Keratinocyte (primary cell): ENCODE measurements at regions not wholly inside any gene's neighbourhood (a gene's known extent, or its start where the extent isn't known, plus 50 kb on each side); places are given as distances from the start of the nearest gene placed in this dataset.

Experiments used
- DNase-seq: peaks from one replicate; pipeline ENCODE4 v3.0.0-alpha.2; 2011; ENCODE audit warnings: low read depth, missing footprints, low spot score
- FAIRE-seq: peaks from 2 replicates; lab custom pipeline; 2011; peaks lifted over from hg19 to GRCh38; lab: Jason Lieb, UNC
- H2AFZ ChIP-seq: 2 replicates; pipeline ENCODE4 v1.6.0; 2012; ENCODE audit warnings: low read length, control low read depth, inconsistent platforms; ENCODE audit not compliant: control insufficient read depth
- H3K27ac ChIP-seq: 2 replicates; pipeline ENCODE4 v1.5.1; 2011; ENCODE audit warnings: low read length; ENCODE audit not compliant: control insufficient read depth, insufficient read depth
- H3K27me3 ChIP-seq: 3 replicates; pipeline ENCODE4 v1.6.0; 2011; ENCODE audit warnings: low read length; ENCODE audit not compliant: control insufficient read depth, insufficient read depth; ENCODE audit errors: extremely low read depth
- H3K36me3 ChIP-seq, 2 experiments: 2 replicates in 1 of 2; 3 replicates in 1 of 2; pipeline ENCODE4 v1.5.1; 2011; ENCODE audit warnings: low read length in 2 of 2, mild to moderate bottlenecking in 1 of 2; ENCODE audit not compliant: control insufficient read depth in 2 of 2, insufficient read depth in 2 of 2; ENCODE audit errors: extremely low read depth in 1 of 2
- H3K4me1 ChIP-seq: 3 replicates; pipeline ENCODE4 v1.5.1; 2011; ENCODE audit warnings: low read length; ENCODE audit not compliant: control insufficient read depth, insufficient read depth; ENCODE audit errors: extremely low read depth
- H3K4me2 ChIP-seq: 3 replicates; pipeline ENCODE4 v1.6.0; 2011; ENCODE audit warnings: low read depth, low read length; ENCODE audit not compliant: control insufficient read depth, insufficient read depth; ENCODE audit errors: extremely low read depth
- H3K4me3 ChIP-seq, 3 experiments: fragments of 200-600 bp in 1 of 3; sonication (generic) in 1 of 3; 2 replicates in 2 of 3; 3 replicates in 1 of 3; pipeline ENCODE4 v1.5.1; 2011 to 2016; ENCODE audit warnings: low read length in 3 of 3, mild to moderate bottlenecking in 3 of 3, control low read depth in 2 of 3, inconsistent platforms in 1 of 3, low read depth in 1 of 3, mixed read lengths in 1 of 3, mixed run types in 1 of 3, moderate library complexity in 1 of 3; ENCODE audit not compliant: control insufficient read depth in 2 of 3, insufficient read depth in 2 of 3; ENCODE audit errors: extremely low read depth in 1 of 3
- H3K79me2 ChIP-seq: 2 replicates; pipeline ENCODE4 v1.6.0; 2012; ENCODE audit warnings: low read length; ENCODE audit not compliant: control insufficient read depth, insufficient read depth
- H3K9ac ChIP-seq: 3 replicates; pipeline ENCODE4 v1.6.0; 2011; ENCODE audit warnings: low read length; ENCODE audit not compliant: control insufficient read depth, insufficient read depth; ENCODE audit errors: extremely low read depth
- H3K9me1 ChIP-seq: 3 replicates; pipeline ENCODE4 v1.6.0; 2011; ENCODE audit warnings: low read length; ENCODE audit not compliant: control insufficient read depth, insufficient read depth; ENCODE audit errors: extremely low read depth
- H3K9me3 ChIP-seq: 2 replicates; pipeline ENCODE4 v1.5.1; 2012; ENCODE audit warnings: low read depth, low read length; ENCODE audit not compliant: control insufficient read depth
- H4K20me1 ChIP-seq: 3 replicates; pipeline ENCODE4 v1.6.0; 2011; ENCODE audit warnings: low read length; ENCODE audit not compliant: control insufficient read depth, insufficient read depth; ENCODE audit errors: extremely low read depth
- EZH2 ChIP-seq: IDR thresholded peaks from one replicate; pipeline ENCODE4 v1.6.1; 2012; ENCODE audit warnings: inconsistent platforms, mild to moderate bottlenecking, low read length, moderate library complexity
- dilution Hi-C: fragments of 300-500 bp; cut with MboI; formaldehyde crosslinking; loops from one replicate; pipeline ENCODE4 v1.7.0; 2020; ENCODE audit warnings: low sequenced_read_pairs; ENCODE audit not compliant: extremely low pct_ligation_motif_present
- TF ChIP-seq, protein P1 (sequence below), 3 experiments: IDR thresholded peaks in 1 of 3; conservative IDR thresholded peaks in 1 of 3; optimal IDR thresholded peaks in 1 of 3; 2 replicates in 2 of 3; 3 replicates in 1 of 3; pipeline versions ENCODE3 to v1.5.1; 2011; ENCODE audit warnings: low read length in 3 of 3, mild to moderate bottlenecking in 3 of 3, moderate library complexity in 2 of 3, control low read depth in 1 of 3, inconsistent platforms in 1 of 3; ENCODE audit not compliant: insufficient read depth in 2 of 3; ENCODE audit errors: extremely low read depth in 1 of 3

DNA sequence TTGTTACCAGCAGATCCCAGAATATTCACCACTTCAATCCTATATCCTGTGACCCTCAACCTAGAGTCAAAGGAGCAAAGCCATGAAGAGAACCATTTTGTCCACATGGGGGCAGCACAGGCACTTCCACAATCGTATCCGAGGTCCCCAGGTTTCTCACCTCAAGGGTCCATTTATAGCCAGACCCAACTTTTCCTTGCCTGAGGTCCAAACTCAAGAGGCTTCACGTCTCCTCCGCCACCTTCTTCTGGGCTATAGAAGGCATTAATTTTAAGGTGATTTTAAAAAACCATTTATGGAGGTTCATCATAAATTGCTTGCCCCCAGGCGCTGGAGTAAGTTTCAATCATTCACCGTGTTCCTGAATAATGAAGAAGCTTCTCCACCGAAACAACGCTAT, 111.6 kb upstream of the NABP1 start:
- FAIRE-seq (peak; percentile 90), DNase-seq (no peak)
- no peak for TF ChIP-seq EZH2
- TF ChIP-seq, protein P1, sequence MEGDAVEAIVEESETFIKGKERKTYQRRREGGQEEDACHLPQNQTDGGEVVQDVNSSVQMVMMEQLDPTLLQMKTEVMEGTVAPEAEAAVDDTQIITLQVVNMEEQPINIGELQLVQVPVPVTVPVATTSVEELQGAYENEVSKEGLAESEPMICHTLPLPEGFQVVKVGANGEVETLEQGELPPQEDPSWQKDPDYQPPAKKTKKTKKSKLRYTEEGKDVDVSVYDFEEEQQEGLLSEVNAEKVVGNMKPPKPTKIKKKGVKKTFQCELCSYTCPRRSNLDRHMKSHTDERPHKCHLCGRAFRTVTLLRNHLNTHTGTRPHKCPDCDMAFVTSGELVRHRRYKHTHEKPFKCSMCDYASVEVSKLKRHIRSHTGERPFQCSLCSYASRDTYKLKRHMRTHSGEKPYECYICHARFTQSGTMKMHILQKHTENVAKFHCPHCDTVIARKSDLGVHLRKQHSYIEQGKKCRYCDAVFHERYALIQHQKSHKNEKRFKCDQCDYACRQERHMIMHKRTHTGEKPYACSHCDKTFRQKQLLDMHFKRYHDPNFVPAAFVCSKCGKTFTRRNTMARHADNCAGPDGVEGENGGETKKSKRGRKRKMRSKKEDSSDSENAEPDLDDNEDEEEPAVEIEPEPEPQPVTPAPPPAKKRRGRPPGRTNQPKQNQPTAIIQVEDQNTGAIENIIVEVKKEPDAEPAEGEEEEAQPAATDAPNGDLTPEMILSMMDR (optimal IDR thresholded peaks at IDR 0.05 in 1 of 3, IDR thresholded peaks at IDR 0.05 in 1 of 3, conservative IDR thresholded peaks at IDR 0.05 in 1 of 3; ENCODE audit: extremely low read depth in 1 of 3, insufficient read depth in 2 of 3, low read length in 3 of 3) = peak; percentile 79 to 86 (median 85)
- no peak overlapping the region for H2AFZ ChIP-seq
- no peaks in the 10 kb centered on the region for H3K9me3 ChIP-seq
- H3K79me2 ChIP-seq = no peaks in the 10 kb centered on the region
- H3K4me3 ChIP-seq = no peak overlapping the region
- no peak overlapping the region for H3K9ac ChIP-seq
- H3K27ac ChIP-seq = no peak overlapping the region
- H3K36me3 ChIP-seq = no peaks in the 10 kb centered on the region
- H3K9me1 ChIP-seq = no peaks in the 10 kb centered on the region
- H3K4me2 ChIP-seq = no peak overlapping the region
- dilution Hi-C loops = loop anchor here (25.0 kb wide), 1 partner anchor 246 kb away; no protein-coding TSS in a partner anchor
- no peaks in the 10 kb centered on the region for H4K20me1 ChIP-seq
- peaks cover 4% of the 10 kb centered on the region for H3K27me3 ChIP-seq
- H3K4me1 ChIP-seq = no peaks in the 10 kb centered on the region

DNA sequence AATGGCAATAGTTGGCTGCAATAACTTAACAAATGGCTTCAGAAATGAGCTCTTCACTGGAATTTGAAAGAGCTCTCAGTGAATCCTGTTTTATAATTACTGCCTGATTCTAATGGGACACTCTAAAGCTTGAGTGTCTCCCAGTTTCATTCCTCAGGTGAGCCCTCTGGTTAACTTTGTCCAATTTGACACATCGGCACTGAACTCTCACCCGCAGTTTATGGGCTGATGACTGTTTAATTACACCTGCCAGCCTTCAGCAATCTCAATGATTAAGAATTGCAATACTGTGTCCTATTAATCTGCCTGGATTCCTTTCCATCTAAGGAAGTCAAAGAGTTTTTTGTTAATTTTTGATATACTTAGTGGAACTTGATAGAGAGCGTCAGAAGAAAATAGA, 110.7 kb upstream of the NABP1 start:
- no peak for TF ChIP-seq EZH2
- TF ChIP-seq, protein P1 (optimal IDR thresholded peaks at IDR 0.05 in 1 of 3, IDR thresholded peaks at IDR 0.05 in 1 of 3, conservative IDR thresholded peaks at IDR 0.05 in 1 of 3; ENCODE audit: extremely low read depth in 1 of 3, insufficient read depth in 2 of 3, low read length in 3 of 3) = no peak
- H3K79me2 ChIP-seq = no peaks in the 10 kb centered on the region
- H4K20me1 ChIP-seq = no peaks in the 10 kb centered on the region
- no peak overlapping the region for H3K4me3 ChIP-seq
- no peak overlapping the region for H2AFZ ChIP-seq
- dilution Hi-C loops = loop anchor here (25.0 kb wide), 1 partner anchor 245 kb away; no protein-coding TSS in a partner anchor
- H3K36me3 ChIP-seq = no peaks in the 10 kb centered on the region
- no peak overlapping the region for H3K27ac ChIP-seq
- no peaks in the 10 kb centered on the region for H3K9me1 ChIP-seq
- no peaks in the 10 kb centered on the region for H3K9me3 ChIP-seq
- H3K27me3 ChIP-seq = peaks cover 4% of the 10 kb centered on the region
- H3K4me2 ChIP-seq = no peak overlapping the region
- H3K9ac ChIP-seq = no peak overlapping the region
- FAIRE-seq = no peak
- H3K4me1 ChIP-seq = no peaks in the 10 kb centered on the region
- no peak for DNase-seq
